DND-41 (cell line): ENCODE measurements at regions not wholly inside any gene's neighbourhood (a gene's known extent, or its start where the extent isn't known, plus 50 kb on each side); places are given as distances from the start of the nearest gene placed in this dataset.
"Not testable (repeated sequence)": the region's sequence is repeated elsewhere in the genome, so short reads cannot be mapped to it uniquely, and the experiment has no call there.

Source experiments
- ATAC-seq: fragments of 200-7000 bp; cut with Tn5 transposase; 3 replicates; pipeline ENCODE4 v1.9.1; 2021; ENCODE audit warnings: low read depth; ENCODE audit not compliant: insufficient read depth
- DNase-seq: peaks from one replicate; pipeline ENCODE4 v3.0.0-alpha.2; 2020
- H2AFZ ChIP-seq: 2 replicates; pipeline ENCODE4 v1.6.0; 2012; ENCODE audit warnings: low read depth, low read length
- H3K27ac ChIP-seq: 2 replicates; pipeline ENCODE4 v1.5.1; 2012; ENCODE audit warnings: low read length, inconsistent platforms
- H3K27me3 ChIP-seq: fragments of 200-600 bp; sonication (generic); 2 replicates; pipeline ENCODE4 v1.6.0; 2012; ENCODE audit warnings: low read length, mild to moderate bottlenecking, inconsistent platforms; ENCODE audit not compliant: insufficient read depth, poor library complexity
- H3K36me3 ChIP-seq: 2 replicates; pipeline ENCODE4 v1.5.1; 2012; ENCODE audit warnings: low read length, inconsistent platforms; ENCODE audit not compliant: insufficient read depth
- H3K4me1 ChIP-seq: 2 replicates; pipeline ENCODE4 v1.5.1; 2012; ENCODE audit warnings: mild to moderate bottlenecking, low read length; ENCODE audit not compliant: insufficient read depth
- H3K4me2 ChIP-seq: 2 replicates; pipeline ENCODE4 v1.6.0; 2012; ENCODE audit warnings: mild to moderate bottlenecking, moderate library complexity, low read length, inconsistent platforms; ENCODE audit not compliant: insufficient read depth
- H3K4me3 ChIP-seq, 2 experiments: fragments of 200-600 bp in 1 of 2; shearing (Covaris generic) in 1 of 2; 2 replicates each; pipeline ENCODE4 v1.5.1; 2012 to 2016; ENCODE audit warnings: inconsistent platforms in 2 of 2, low read length in 2 of 2, mild to moderate bottlenecking in 2 of 2, low read depth in 1 of 2, moderate library complexity in 1 of 2
- H3K79me2 ChIP-seq: 2 replicates; pipeline ENCODE4 v1.6.0; 2012; ENCODE audit warnings: low read length, inconsistent platforms; ENCODE audit not compliant: insufficient read depth
- H3K9ac ChIP-seq: 2 replicates; pipeline ENCODE4 v1.6.0; 2012; ENCODE audit warnings: low read depth, mild to moderate bottlenecking, inconsistent platforms, low read length, moderate library complexity
- H3K9me3 ChIP-seq: 2 replicates; pipeline ENCODE4 v1.5.1; 2012; ENCODE audit warnings: low read length, moderate library complexity, mild to moderate bottlenecking, inconsistent platforms; ENCODE audit not compliant: insufficient read depth, severe bottlenecking
- H4K20me1 ChIP-seq: 2 replicates; pipeline ENCODE4 v1.6.0; 2012; ENCODE audit warnings: low read length; ENCODE audit not compliant: insufficient read depth
- CTCF ChIP-seq: IDR thresholded peaks from 2 replicates; pipeline ENCODE4 v1.5.1; 2012; ENCODE audit warnings: borderline replicate concordance, low read length, moderate library complexity, mild to moderate bottlenecking; ENCODE audit not compliant: poor library complexity, severe bottlenecking; ENCODE audit errors: extremely low read depth
- EZH2 ChIP-seq: IDR thresholded peaks from 3 replicates; pipeline ENCODE4 v1.6.1; 2012; ENCODE audit warnings: borderline replicate concordance, low read depth, mild to moderate bottlenecking, moderate library complexity, low read length, inconsistent platforms; ENCODE audit not compliant: severe bottlenecking

- Histone ChIP-seq H3K4me2 (no peak overlapping the region), H3K9me3 (no peaks in the 10 kb centered on the region), H3K9ac (no peak overlapping the region), H3K27ac (no peak overlapping the region), H3K4me3 (no peak overlapping the region), H3K79me2 (no peaks in the 10 kb centered on the region), H3K27me3 (no peaks in the 10 kb centered on the region), H4K20me1 (no peaks in the 10 kb centered on the region), H2AFZ (no peak overlapping the region), H3K4me1 (no peaks in the 10 kb centered on the region), H3K36me3 (no peaks in the 10 kb centered on the region)
- ATAC-seq, result no peak
- no peak for DNase-seq
- no peak for TF ChIP-seq EZH2
These were observed 321.9 kb downstream of the REEP3 start for GRCh38 chr10:63843107-63843506.

GRCh38 chr10:63848871-63849270 is 327.7 kb downstream of the REEP3 start:
- not testable (repeated sequence) for H3K9ac ChIP-seq, H3K36me3 ChIP-seq, ATAC-seq

GRCh38 chr10:63862860-63863259 is 341.7 kb downstream of the REEP3 start:
- H3K27me3 ChIP-seq, result peaks cover 5% of the 10 kb centered on the region
- H3K9me3 ChIP-seq, result no peaks in the 10 kb centered on the region
- peaks cover 8% of the 10 kb centered on the region for H3K4me1 ChIP-seq
- no peak overlapping the region for H3K9ac ChIP-seq
- DNase-seq (no peak), ATAC-seq (no peak)
- no peak overlapping the region for H3K27ac ChIP-seq
- H3K4me3 ChIP-seq, result no peak overlapping the region
- no peaks in the 10 kb centered on the region for H4K20me1 ChIP-seq
- H3K79me2 ChIP-seq, result no peaks in the 10 kb centered on the region
- H3K4me2 ChIP-seq, result no peak overlapping the region
- H2AFZ ChIP-seq, result no peak overlapping the region
- H3K36me3 ChIP-seq, result no peaks in the 10 kb centered on the region
- no peak for TF ChIP-seq EZH2
- no peak for TF ChIP-seq CTCF

More at GRCh38 chr10:63848871-63849270, 327.7 kb downstream of the REEP3 start:
- not testable (repeated sequence) for H4K20me1 ChIP-seq, H3K79me2 ChIP-seq, H3K27me3 ChIP-seq, H3K9me3 ChIP-seq, H3K4me2 ChIP-seq, H2AFZ ChIP-seq, H3K27ac ChIP-seq, DNase-seq, H3K4me1 ChIP-seq, H3K4me3 ChIP-seq

- Histone ChIP-seq H2AFZ (no peak overlapping the region), H3K36me3 (no peaks in the 10 kb centered on the region), H3K4me2 (no peak overlapping the region), H3K27me3 (peaks cover 5% of the 10 kb centered on the region), H3K27ac (no peak overlapping the region), H3K79me2 (no peaks in the 10 kb centered on the region), H4K20me1 (no peaks in the 10 kb centered on the region), H3K4me1 (peaks cover 8% of the 10 kb centered on the region), H3K9me3 (no peaks in the 10 kb centered on the region), H3K4me3 (no peak overlapping the region), H3K9ac (no peak overlapping the region)
- no peak for TF ChIP-seq CTCF
- TF ChIP-seq EZH2, result no peak
- DNase-seq, result no peak
- ATAC-seq, result no peak
These were observed 344.0 kb downstream of the REEP3 start for GRCh38 chr10:63865210-63865609.
